DMS53 treated with DMSO at 0.1 percent for 48 hours (cell line): ENCODE measurements at regions not wholly inside any gene's neighbourhood (a gene's known extent, or its start where the extent isn't known, plus 50 kb on each side); places are given as distances from the start of the nearest gene placed in this dataset.

ENCODE experiments used
- DNase-seq: peaks from one replicate; lab custom pipeline; 2025; ENCODE audit not compliant: unreplicated experiment; lab: John Stamatoyannopoulos, UW

- DNase-seq: no peak
Observed at GRCh38 chr3:94179059-94179458, 116.2 kb downstream of the NSUN3 start.

DNA sequence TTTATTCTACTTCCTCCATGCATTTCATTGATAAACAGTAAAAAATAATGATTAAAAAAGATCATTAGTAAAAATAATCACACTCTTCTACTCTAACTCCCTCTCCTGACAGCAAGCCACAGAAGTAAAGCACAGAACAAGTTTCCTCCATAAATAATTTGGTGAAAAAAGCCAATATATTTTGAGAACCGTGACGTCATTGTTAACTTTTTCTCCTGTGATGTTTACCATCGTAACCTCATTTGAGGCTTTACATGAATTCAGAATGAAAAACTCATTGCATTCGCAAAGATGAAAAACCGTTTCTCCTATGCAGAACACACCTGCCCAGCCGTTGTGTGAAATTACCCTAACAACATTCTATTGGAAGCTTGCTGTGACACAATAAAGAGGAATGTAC lies 120.7 kb downstream of the NSUN3 start:
- DNase-seq: no peak

DNA sequence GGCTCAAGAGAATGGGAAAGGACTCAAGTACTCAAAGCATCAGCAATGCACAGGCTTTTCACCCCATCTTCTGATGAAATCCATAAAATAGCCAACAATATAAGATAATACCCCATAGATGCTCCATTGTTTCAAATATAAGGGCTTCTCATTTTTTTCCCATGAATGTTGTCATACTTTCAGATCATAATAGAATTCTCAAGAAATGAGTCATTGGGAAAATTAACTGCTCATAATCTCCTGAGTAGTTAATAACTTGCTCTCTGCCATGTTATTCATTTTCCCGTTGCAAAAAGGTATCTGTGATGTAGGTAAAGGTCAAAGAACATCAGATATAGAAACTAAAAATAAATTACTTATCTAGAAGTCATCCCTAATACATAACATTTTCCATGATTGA lies 121.9 kb downstream of the NSUN3 start:
- no peak for DNase-seq

DNA sequence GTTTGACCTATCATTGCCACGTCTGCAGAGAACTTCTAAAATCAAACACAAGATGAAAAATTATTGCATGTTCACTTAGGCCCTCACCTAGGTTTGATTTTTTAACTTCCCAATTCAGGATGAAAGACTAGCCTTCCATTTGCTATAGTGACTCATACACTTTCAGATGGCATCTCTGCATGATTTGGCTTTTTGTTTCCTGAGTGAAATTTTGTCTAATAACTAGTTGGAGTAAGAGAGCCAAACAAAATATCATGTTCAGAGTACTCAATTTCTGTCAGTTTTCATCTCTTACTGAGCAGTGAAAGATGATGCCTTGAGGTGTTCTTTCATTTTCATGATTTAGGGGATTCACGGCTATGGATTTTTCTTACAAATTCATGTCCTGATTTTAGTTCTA lies 122.9 kb downstream of the NSUN3 start:
- no peak for DNase-seq

GRCh38 chr3:94187697-94188096 lies 124.8 kb downstream of the NSUN3 start:
- no peak for DNase-seq

DNA sequence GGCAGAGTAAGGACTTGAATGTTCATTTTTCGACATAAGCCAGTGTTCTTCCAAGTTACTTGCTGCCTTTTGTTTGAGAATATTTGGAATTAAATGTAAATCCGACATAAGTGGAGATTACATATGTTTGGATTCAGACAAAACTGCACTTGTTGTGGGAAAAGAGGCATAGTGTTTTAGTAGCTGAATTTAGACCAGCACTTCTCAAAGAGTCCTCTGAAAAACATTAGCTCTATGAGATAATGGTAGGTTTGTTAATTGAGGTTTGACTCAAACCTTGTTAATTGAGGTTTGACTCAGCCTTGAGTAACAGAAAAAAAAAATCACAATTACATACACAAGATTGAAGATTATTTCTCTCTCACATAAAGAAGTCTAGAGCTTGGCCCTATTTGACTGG lies 132.5 kb downstream of the NSUN3 start:
- DNase-seq: no peak

- DNase-seq: no peak
Observed at GRCh38 chr3:94206291-94206690, 143.4 kb downstream of the NSUN3 start.

DNA sequence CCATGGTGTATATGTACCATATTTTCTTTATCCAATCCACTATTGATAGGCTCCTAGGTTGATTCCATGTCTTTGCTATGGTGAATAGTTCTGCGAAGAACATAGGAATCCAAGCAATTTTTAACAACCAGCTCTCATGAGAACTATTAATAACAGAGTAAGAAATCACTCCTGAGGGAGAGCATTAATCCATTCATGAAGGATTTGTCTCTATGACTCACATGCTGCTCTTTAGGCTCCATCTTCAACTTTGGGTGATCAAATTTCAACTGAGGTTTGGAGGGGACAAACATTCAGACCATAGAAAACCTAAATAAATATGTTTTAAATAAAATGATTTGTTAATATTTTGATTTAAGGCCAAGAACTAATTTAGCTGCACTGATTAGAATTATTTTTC lies 147.4 kb downstream of the NSUN3 start:
- DNase-seq: no peak

DNA sequence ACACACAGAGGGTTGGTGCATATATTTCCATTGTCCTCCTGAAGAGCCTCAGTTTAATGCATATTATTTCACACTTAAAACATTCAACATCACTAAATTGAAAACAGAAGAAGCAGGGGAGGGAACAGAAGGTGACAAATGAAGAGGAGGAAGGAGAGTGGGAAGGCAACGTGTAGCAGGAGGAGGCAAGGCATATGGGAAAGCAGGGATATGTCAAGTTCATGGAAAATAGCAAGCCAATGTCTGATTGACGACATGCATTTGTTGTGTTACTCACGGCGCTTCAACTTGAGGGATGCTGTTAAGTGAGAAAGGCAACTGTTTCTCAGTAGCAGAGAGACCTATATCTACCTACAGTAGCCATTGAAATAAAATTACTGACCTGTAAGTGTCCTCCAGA lies 154.5 kb downstream of the NSUN3 start:
- DNase-seq: no peak

DNA sequence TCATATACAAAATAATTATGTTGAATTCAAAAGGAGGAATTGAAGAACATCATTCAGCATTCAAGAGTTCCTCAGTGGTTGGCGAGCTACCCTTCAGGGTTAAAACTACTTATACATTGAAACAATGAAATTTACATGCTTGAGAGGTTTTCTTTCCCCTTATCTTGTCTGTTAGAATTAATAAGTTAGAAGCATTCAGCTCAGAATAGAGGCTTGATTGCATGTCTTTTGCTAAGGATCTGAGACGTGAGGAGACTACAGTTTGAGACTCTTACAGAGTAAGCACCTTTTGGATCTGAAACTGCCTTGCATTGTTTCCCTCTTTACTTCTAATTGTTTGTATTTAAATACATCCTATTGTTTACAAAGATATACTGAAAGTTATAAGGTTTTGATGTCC lies 157.6 kb downstream of the NSUN3 start:
- DNase-seq: no peak

DNA sequence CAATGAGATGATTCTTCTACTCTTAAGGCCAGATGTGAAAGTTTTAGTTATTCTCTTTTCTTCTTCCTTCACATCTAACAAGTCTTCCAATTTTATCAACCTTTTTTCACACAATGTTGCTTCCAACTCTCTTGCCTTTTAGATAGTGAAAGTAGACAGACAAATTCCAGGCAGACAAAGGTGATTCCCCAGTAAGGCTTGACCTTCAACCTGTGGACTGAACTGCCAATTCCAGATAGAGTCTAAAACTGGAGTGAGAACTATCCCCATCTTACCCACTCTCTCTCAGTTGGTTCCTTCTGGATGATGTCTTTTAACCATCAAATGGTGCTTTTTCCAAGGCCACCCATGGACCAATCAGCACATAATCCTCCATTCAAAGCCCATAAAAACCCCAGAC lies 159.0 kb downstream of the NSUN3 start:
- DNase-seq: no peak

- no peak for DNase-seq
Observed at GRCh38 chr3:94225148-94225865, 162.4 kb downstream of the NSUN3 start.

GRCh38 chr3:94226078-94226477 lies 163.2 kb downstream of the NSUN3 start:
- no peak for DNase-seq

DNA sequence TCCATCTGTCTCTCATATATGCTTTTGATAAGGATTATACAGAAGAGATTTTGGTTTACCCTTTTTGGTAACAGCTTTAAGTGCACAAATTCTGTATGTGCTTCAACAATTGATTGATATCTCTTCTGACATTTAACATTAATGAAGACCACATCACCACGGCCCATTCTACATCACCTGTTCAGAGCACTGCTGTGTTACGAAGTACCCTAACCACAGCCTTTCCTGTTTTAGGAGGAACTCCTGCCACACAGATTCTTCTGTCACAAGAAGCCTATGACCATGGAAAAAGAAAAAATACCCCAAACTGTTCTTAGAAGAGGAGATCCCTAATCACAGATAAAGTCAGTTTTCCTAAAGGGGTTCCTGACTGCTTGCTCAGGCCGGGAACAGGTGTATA lies 170.1 kb downstream of the NSUN3 start:
- DNase-seq: no peak

DNA sequence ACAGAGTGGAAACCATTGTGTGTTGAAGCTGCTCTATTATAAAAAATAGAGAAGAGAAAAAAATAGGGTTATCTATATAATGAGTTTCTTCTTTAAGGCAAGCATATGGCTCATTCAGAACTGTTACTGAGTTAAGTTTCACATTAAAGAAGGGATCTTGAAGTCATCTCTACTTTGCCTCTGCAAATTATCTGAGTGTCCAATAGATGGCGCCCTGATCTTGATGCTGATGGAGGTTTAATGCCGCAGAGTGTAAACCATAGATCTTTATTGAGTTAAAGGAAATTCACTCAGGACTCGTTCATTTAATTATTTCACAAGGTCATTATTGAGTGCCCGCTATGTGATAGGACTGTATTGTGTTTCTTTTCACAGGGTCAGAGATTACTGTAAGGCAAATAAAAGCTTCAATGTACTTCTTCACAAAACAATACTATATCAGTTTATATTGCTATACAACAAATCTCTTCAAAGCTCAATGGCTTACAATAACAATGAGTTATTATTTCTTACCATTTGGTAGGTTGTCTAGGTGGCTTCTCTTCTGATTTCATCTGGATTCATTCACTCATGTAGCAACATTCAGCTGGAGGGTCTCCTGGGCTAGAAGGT lies 171.4 kb downstream of the NSUN3 start:
- peak; percentile 14 for DNase-seq

DNA sequence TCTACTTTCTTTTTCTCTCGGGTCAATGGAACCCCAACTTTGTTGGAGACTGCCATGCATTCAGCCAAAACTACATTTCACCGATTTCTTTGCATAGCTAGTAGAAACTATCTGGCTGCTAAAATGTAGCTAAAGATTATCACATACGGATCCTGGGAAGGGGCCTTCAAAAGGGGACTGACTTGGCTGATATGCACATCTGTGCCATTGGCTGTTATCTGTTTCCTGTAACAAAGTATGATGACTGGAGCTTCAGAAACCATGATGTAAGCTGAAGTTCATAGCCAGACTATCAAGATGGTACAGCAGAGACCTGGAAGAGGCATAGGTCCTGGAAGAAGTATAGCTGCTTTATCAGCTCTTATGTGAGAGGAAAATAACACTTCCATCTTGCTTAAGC lies 179.1 kb downstream of the NSUN3 start:
- no peak for DNase-seq

GRCh38 chr3:94246171-94246570 lies 183.3 kb downstream of the NSUN3 start:
- DNase-seq: no peak

DNA sequence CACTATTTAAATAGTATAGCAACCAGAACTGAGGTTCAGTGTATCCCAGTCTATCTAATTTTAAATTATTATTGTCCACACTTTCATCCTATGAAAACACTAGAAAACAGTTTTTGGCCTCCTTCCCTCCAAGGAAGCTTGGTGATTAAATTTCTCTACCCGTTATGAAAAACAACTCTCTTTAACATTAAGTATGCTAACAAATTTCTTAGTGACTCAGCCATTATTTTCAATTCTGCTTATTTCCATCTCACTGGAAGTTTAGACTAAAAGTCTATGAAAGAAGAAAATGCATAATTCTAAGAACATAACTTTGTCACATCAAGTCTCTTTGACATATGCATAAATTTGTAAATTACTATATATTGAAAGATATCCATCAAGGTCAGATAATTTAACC lies 185.2 kb downstream of the NSUN3 start:
- no peak for DNase-seq

- peak; percentile 20 for DNase-seq
Observed at GRCh38 chr3:94249491-94250079, 186.7 kb downstream of the NSUN3 start.

- DNase-seq: no peak
Observed at GRCh38 chr3:94251566-94251965, 188.7 kb downstream of the NSUN3 start.

- no peak for DNase-seq
Observed at GRCh38 chr3:94252316-94252715, 189.5 kb downstream of the NSUN3 start.

- DNase-seq: no peak
Observed at GRCh38 chr3:94256888-94257813, 194.3 kb downstream of the NSUN3 start.
